NCI-H2227 (cell line): ENCODE measurements at regions not wholly inside any gene's neighbourhood (a gene's known extent, or its start where the extent isn't known, plus 50 kb on each side); places are given as distances from the start of the nearest gene placed in this dataset.
A peak's percentile ranks its signal among the peaks of the same experiment; 100 is the strongest.
"Not testable (repeated sequence)": the region's sequence is repeated elsewhere in the genome, so short reads cannot be mapped to it uniquely, and the experiment has no call there.

ENCODE experiments used
- DNase-seq: peaks from one replicate; lab custom pipeline; 2025; ENCODE audit not compliant: unreplicated experiment; lab: John Stamatoyannopoulos, UW

DNA sequence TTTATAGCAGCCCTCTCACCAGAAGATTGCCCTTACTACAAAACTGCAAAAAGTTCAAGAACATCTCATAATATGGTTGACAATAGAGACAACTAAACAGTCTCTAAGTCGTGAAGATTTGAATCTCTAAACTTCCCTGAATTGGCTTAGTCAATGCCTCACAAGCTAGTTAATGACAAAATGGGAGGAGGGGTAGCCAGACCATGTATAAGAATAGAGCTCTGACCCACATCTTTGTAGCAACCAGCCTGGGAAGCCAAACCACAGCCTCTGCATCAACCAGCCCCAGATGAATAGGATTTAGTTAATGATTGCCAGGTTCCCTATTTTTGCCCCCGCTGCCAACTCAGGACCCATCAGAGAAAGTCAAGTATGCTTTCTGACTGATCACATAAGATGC, 1265.9 kb upstream of the PCDH10 start:
- DNase-seq: not testable (repeated sequence)

DNA sequence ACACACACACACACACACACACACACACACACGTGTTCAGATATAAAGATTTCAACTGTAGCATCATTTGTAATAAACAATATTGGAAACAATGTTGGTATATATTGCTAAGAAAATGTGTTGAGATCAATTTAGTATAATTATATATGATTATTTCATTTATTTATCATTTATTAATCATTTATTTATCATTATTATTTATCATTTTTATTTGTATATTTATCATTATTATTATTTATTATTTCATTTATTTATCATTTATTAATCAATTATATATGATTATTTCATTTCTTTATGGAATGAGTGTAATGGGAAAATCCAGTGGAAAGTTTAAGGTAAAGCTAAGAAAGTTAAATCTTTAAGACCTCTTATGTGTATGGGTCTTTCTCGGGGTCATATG, 1223.4 kb upstream of the PCDH10 start:
- DNase-seq: not testable (repeated sequence)

DNA sequence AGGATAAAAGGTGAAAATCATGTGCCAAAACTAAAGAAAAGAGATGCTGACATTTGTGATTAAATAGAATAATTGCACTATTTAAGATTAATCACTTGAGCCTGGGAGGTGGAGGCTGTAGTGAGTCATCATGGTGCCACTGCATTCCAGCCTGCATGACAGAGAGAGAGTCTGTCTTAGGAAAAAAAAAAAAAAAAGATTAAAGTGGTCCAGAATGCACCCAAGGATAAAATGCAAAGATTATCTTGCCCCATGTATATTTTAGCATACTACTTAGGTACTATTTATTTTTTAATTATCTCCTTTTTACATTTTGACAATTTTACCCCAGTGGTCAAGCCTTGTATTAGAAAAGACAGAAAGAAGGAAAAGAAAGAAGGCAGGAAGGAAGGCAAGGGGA, 1181.4 kb upstream of the PCDH10 start:
- DNase-seq: not testable (repeated sequence)

- no peak for DNase-seq
These were observed 1174.4 kb upstream of the PCDH10 start for GRCh38 chr4:131974730-131975129.

DNA sequence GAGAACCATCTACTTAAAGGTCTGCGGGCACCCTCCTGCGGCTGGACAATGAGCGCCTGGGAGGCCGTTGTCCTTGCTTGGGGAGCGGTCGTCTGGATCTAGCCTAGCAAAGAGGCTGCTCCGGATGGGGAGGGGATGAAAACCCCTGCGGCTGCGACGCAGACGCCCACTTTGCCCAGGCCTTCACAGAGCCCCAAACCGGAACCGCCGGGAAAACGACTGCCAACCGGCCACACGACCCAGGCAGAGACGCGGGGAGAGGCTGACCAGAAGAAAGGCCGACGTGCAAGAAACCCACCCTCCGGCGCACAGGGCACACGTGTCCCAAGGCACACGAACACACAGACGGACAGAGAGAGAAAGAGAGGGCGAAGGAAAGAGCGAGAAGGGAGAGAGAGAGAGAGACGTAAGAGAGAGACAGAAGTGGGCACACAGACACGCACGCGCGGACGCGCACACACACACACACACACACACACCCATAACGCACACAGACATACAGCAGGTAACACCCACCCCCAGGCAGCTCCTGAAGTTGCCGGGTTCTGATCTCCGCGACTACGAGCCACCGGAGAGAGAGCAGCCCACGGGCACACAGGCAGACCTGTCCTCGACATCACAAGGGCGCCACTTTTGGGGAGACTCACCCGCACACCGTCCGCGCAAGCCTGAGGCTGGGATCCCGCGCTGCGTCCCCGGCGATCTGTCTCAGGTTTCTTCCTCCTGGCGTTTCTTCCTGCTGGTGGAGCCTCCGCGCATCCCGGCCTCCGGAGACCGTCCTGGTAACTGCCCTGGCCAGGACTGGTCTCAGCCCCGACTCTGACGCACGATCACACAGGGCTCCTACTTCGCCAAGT, 1173.6 kb upstream of the PCDH10 start:
- peak; percentile 51 for DNase-seq

DNA sequence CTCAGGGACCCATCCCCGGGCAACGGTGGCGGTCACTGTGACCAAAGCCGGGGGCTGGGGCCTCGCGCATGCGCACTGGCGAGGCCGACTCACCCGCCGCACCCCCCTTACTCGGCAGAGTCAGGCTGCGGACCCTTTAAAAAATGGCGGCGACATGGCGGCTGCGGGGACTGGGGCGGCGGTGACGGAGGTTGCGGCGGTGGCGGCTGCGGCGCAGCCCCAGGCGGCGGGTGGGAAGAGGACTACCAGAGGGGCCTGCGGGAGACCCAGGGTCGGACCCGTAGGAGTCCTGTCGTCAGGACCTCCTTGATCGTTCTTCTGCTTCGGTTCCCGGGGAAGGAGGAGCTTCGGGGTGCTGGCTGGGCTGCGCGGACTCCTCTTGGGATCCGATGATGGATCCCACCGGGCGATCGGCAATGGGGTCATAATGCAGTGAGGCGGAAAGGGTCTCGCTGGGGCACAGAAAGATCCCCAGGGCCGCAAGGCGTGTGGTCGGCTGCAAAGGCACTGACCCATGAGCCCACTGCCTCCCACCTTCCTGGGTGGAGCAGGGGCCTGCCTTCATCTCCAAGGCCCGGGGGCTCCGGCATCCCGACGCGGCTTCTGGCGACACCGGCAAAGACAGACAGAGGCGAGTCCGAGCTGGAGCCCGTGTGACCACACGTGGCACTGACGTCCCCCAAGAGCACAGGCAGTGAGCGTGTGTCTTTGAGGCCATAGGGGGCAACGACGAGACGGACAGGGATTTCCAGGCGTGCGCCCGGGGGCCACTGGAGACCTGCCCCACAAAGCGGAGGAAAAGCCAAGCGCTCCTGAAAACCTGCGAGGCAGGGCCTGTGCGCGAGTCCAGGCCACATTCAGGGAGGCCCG, 1172.7 kb upstream of the PCDH10 start:
- peak; percentile 77 for DNase-seq

- no peak for DNase-seq
These were observed 1171.0 kb upstream of the PCDH10 start for GRCh38 chr4:131978120-131978519.

DNA sequence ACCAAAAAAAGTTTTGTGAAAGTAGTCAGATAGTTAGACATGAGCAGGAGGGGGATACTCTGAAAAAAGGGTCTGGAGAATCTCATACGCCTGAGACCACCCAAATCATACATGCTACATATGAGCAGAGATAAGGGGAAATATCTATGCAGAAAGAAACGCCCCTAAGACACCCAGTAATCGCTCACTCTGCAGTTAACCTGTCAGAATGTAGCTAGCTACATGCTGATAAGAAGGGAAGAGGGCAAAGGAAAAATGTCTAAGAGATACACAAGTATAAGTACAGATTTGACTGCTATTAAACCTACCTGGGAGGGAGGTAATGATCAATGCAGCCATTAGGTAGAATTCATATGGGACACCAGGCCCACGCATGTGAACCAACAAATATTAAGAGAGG, 1159.5 kb upstream of the PCDH10 start:
- no peak for DNase-seq

DNA sequence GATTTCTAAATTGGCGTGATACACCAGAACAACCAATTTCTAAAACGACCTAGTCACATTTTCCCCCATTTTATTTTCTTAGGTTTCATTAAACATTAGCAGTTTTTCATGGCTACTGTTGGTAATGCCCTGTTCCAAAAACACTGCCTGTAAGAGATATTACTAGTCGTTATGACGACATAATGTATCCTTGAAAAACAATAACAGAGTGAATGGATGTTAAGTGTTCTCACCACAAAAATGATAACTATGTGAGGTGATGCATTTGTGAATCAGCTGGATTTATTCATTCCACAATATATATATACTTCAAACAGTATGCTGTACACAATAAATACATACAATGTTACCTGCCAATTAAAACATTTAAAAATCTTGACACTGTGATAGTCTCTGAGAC, 1147.6 kb upstream of the PCDH10 start:
- DNase-seq: no peak

GRCh38 chr4:132003593-132003992, 1145.5 kb upstream of the PCDH10 start:
- no peak for DNase-seq

- DNase-seq: no peak
These were observed 1133.8 kb upstream of the PCDH10 start for GRCh38 chr4:132015321-132015720.

GRCh38 chr4:132016703-132017350, 1132.3 kb upstream of the PCDH10 start:
- DNase-seq: no peak

DNA sequence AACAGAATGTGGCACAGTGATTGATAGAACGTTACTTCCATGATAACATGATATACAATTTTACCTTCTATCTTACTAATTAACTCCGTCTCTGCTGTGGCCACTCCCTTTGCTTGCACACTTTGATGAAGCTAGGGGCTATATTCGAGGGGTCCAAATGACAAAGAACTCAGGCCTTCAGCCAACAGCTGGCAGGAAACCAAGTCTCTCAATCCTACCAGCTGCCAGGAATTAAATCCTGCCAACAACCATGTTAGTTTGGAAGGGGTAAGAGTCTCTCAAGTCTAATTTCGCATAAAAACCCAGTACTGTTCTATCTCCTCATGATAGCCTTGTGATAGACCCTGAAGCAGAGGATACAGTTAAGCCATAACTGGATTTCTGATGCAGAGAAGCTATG, 1122.9 kb upstream of the PCDH10 start:
- DNase-seq: no peak

DNA sequence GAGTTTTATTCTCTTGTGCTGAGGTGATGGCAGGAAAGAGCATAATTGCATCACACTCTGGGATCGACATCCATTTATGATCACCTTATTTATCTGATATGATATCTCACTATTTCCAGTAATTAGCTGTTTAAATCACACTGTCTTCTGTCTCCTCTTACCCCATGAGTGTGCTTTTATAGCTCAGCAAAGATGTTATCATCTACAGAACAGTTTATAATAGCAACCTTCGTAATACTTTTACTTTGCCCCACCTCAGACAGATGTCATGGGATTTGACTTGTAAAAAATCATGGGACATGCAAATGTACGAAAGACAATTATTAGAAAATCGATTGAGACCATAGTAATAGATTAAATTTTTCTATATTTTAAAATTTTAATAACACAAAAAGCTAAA, 1122.3 kb upstream of the PCDH10 start:
- DNase-seq: no peak

DNA sequence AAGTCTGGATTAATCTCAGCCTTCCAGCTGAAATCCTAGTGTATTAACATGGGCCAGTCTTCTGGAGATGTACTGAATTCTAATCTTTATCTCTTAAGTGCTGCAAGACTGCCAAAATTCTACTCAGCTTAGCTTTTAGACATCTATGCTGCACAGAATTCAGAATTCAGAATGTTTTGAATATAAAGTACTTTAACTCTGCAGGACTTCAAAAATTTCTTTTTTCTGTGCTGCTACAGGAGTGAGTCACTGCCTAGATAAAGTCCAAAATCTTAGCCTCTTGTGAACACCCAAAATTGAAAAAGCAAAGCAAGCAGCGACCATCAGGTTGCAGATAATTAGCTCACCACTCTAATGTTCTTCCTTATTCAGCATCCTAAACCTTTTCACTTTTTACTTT, 1092.6 kb upstream of the PCDH10 start:
- no peak for DNase-seq

- DNase-seq: no peak
These were observed 1089.9 kb upstream of the PCDH10 start for GRCh38 chr4:132059227-132059626.

GRCh38 chr4:132062611-132063239, 1086.4 kb upstream of the PCDH10 start:
- no peak for DNase-seq

DNA sequence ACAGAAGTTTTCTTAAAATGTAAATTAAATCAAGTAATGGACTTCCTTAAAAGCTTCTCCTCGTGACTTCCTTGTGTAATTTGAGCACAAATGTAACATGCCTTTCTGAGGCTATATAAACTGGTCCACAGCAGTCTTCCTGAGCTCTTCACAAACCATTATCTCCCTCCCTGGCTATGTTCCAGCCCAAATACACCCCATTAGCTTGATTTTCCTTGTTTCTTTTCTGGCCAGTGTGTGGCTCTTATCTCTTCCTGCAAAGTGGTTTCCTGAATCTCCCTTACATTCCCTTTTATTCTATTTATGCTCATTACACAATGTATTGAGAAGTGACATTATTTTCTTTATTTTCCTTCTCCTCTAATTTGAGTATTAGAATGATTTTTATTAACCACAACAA, 1085.3 kb upstream of the PCDH10 start:
- DNase-seq: no peak

GRCh38 chr4:132065940-132066495, 1083.1 kb upstream of the PCDH10 start:
- no peak for DNase-seq

DNA sequence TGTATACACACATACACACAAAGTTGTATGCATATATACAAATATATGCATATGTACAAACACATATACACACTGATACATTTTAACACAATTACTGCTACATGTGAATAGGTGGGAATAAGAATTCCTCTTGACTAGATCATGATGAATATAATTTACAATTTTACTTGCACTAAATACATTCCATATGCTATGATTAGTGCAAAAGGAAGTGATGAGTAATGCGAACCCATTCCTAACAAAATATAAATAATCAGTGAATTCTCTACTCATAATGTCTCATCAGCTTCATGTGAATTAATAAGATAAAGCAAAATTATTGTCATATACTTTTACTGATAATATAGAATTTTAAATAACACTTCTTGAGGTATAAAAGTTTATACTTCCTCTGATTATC, 1077.3 kb upstream of the PCDH10 start:
- DNase-seq: no peak

GRCh38 chr4:132076829-132077228, 1072.3 kb upstream of the PCDH10 start:
- DNase-seq: no peak
